ENCODE measurements at regions not wholly inside any gene's neighbourhood (a gene's known extent, or its start where the extent isn't known, plus 50 kb on each side); places are given as distances from the start of the nearest gene placed in this dataset.

DNA sequence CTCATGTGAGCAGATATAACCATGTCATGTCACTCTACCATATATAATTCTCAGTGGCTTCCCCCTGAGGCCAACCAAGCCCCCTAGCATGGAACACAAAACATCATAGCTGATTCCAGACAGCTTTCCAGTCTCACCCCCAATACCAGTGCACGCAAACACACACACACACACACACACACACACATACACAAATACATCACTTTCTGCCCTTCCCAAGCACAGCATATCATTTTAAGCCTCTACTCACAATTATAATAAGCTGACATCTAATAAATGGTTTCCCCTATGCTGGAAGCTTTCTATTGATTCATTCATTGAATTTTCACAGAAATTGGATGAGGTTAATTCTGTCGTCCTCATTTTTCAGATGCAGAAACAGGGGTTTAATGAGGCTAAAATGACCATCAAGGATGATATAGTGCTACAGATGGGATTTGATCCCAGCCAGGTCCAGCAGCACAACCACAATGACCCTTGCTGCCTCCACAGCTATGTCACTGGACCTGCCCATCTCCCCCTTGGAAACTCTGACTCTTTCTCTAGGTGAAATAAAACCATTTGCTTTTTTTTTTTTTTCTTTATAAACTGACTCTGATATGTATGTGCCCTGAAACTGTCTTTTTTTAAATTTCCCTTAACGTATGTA, 131.1 kb downstream of the TMEM114 start:
- TF ChIP-seq, protein P1, sequence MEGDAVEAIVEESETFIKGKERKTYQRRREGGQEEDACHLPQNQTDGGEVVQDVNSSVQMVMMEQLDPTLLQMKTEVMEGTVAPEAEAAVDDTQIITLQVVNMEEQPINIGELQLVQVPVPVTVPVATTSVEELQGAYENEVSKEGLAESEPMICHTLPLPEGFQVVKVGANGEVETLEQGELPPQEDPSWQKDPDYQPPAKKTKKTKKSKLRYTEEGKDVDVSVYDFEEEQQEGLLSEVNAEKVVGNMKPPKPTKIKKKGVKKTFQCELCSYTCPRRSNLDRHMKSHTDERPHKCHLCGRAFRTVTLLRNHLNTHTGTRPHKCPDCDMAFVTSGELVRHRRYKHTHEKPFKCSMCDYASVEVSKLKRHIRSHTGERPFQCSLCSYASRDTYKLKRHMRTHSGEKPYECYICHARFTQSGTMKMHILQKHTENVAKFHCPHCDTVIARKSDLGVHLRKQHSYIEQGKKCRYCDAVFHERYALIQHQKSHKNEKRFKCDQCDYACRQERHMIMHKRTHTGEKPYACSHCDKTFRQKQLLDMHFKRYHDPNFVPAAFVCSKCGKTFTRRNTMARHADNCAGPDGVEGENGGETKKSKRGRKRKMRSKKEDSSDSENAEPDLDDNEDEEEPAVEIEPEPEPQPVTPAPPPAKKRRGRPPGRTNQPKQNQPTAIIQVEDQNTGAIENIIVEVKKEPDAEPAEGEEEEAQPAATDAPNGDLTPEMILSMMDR (IDR thresholded peaks at IDR 0.05; ENCODE audit: low read length, missing control alignments), result no peak
- no peak overlapping the region for H3K4me3 ChIP-seq (replicated peaks; ENCODE audit: low read depth, low read length)
- no peak for DNase-seq (ENCODE audit: low read depth)

GRCh38 chr16:8458481-8459046, 131.7 kb downstream of the TMEM114 start:
- TF ChIP-seq, protein P1 (IDR thresholded peaks at IDR 0.05; ENCODE audit: low read length, missing control alignments), result no peak
- H3K4me3 ChIP-seq (replicated peaks; ENCODE audit: low read depth, low read length), result no peak overlapping the region
- DNase-seq (ENCODE audit: low read depth), result no peak

DNA sequence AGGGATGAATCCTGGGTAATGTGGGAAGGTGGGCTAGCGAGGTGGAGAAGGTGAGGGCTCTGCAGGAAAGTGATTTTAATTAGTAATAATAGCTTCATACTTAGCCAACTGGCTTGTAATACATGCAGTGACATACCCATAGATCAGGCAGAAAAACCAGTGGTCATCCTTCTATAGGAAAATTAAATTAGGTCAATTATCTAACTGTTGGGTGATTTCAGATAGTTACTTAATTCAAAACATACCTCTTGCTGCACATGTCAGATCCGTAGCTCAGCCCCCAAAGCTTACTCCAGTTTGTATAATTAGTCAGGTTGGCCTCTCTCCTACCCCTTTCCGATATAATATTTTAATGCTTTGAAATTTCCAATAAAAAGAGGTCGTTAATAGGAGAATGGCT, 137.0 kb downstream of the TMEM114 start:
- no peak for DNase-seq (ENCODE audit: low read depth)
- no peak overlapping the region for H3K4me3 ChIP-seq (replicated peaks; ENCODE audit: low read depth, low read length)
- TF ChIP-seq, protein P1 (IDR thresholded peaks at IDR 0.05; ENCODE audit: low read length, missing control alignments), result no peak

GRCh38 chr16:8452941-8453340, 137.4 kb downstream of the TMEM114 start:
- TF ChIP-seq, protein P1 (IDR thresholded peaks at IDR 0.05; ENCODE audit: low read length, missing control alignments), result no peak
- no peak for DNase-seq (ENCODE audit: low read depth)
- H3K4me3 ChIP-seq (replicated peaks; ENCODE audit: low read depth, low read length), result no peak overlapping the region

GRCh38 chr16:8436931-8437330, 153.4 kb downstream of the TMEM114 start:
- TF ChIP-seq, protein P1 (IDR thresholded peaks at IDR 0.05; ENCODE audit: low read length, missing control alignments), result no peak
- H3K4me3 ChIP-seq (replicated peaks; ENCODE audit: low read depth, low read length), result no peak overlapping the region
- DNase-seq (ENCODE audit: low read depth), result no peak

DNA sequence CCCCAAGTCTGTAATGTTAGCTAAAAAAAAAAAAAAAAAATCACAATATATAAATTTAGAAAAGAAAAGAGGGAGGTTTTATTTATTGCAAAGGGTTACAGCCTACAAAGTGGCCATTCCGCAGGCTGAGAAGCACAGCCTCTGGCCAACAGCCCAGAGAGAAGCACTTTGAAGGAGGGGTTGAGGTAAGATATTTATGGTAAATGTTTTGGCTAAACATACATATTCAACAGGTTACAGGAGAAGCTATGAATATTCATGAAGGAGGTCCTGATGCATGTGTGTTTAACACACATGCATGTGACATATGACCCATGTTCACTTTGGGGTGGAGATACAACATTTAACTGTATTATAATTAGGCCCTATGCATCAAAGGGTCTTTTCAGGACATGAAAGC, 158.5 kb downstream of the TMEM114 start:
- no peak overlapping the region for H3K4me3 ChIP-seq (replicated peaks; ENCODE audit: low read depth, low read length)
- no peak for DNase-seq (ENCODE audit: low read depth)
- TF ChIP-seq, protein P1 (IDR thresholded peaks at IDR 0.05; ENCODE audit: low read length, missing control alignments), result no peak

- H3K4me3 ChIP-seq (replicated peaks; ENCODE audit: low read depth, low read length), result no peak overlapping the region
- DNase-seq (ENCODE audit: low read depth), result no peak
- TF ChIP-seq, protein P1 (IDR thresholded peaks at IDR 0.05; ENCODE audit: low read length, missing control alignments), result no peak
These were observed 159.9 kb downstream of the TMEM114 start for GRCh38 chr16:8430401-8430800.

All from fibroblast of pulmonary artery (primary cell).